ENCODE measurements at regions not wholly inside any gene's neighbourhood (a gene's known extent, or its start where the extent isn't known, plus 50 kb on each side); places are given as distances from the start of the nearest gene placed in this dataset.

DNA sequence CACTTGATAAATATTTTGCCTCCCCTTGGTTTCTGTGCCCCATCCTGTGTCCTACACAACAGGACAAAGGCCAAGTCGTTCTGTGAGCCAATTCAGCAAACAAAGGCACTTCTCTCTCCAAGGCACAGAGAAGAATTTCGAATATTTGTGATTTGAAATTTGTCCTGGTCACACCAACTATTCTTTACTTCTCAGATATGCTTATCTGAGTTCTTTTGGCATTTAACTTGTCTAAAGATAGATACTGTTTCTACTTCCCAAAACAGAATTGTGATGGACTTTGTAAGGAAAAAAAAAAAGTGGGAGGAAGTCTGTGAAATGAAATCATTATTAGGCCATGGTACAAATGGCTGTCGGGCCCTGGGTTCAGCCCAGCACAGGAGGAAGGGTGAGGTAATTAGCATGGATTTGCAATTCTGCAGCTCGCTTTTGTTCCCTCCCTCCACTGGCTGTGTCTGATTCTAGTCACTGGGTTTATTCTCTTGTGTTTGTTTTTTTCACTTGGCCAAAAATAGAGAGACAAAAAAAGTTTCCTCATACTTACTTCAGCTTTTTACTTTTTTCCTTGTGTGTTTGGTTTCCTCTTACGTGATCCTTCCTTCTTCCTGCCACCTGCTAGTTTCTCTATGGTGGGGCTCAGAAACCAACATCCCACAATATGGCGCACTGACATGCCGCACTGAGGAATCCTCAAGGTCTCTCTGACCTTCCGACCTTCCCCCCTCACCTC lies 108.2 kb upstream of the MKLN1 start:
- H3K4me1 Mint-ChIP-seq (ENCODE audit: low read depth) = peaks cover 9% of the 10 kb centered on the region
- H3K4me3 Mint-ChIP-seq = no peak overlapping the region
- no peaks in the 10 kb centered on the region for H3K36me3 Mint-ChIP-seq (ENCODE audit: insufficient read depth)
- ATAC-seq (no peak), DNase-seq (no peak)
- H3K9me3 Mint-ChIP-seq = peaks cover 6% of the 10 kb centered on the region
- H3K27me3 Mint-ChIP-seq (ENCODE audit: low read depth) = no peaks in the 10 kb centered on the region

DNA sequence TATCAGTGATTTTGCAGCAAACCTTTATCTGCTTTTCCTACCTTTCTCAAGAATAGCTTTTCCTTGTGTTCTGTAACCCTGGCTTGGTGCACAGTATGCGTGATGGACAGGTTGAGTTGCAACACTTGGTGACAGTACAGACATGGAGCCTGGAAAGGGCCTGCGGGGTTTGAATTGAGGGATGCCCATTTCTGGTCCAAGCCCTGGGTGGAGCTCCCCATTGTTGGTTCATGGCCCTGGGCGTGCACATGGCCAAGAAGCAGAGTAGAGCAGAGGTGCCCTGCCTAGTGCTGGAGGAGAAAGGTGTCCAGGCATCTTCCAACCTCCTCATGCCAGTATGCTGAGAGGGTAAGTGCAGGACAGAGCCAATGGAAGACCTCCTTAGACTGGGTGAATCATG lies 106.6 kb upstream of the MKLN1 start:
- Mint-ChIP-seq H3K9me3 (peaks cover 6% of the 10 kb centered on the region), H3K4me3 (no peak overlapping the region), H3K27me3 (ENCODE audit: low read depth) (no peaks in the 10 kb centered on the region), H3K4me1 (ENCODE audit: low read depth) (peaks cover 10% of the 10 kb centered on the region), H3K36me3 (ENCODE audit: insufficient read depth) (no peaks in the 10 kb centered on the region)
- ATAC-seq = no peak
- no peak for DNase-seq

- no peak for ATAC-seq
These were observed 105.5 kb upstream of the MKLN1 start for GRCh38 chr7:131222171-131222570.

DNA sequence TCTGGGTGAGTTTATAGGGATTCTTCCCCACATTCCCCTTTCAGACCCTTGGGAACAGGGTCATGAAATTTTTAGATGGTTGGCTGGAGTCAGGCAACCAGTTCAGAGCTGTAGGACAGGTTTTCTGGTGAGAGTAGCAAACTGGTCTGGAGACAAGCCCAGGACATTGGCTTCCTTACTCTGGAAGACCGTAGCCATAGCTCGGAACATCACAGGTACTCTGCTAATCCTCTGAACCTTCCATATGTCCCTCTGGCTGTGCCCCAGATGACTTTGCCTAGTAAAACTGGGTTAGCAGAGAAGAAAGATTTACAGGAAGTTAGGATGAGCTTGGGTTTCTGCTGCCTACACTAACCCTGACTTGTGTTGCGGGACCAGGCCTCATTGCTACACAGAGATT lies 104.5 kb upstream of the MKLN1 start:
- no peaks in the 10 kb centered on the region for H3K9me3 Mint-ChIP-seq
- no peaks in the 10 kb centered on the region for H3K36me3 Mint-ChIP-seq (ENCODE audit: insufficient read depth)
- peaks cover 20% of the 10 kb centered on the region for H3K4me1 Mint-ChIP-seq (ENCODE audit: low read depth)
- no peak for DNase-seq
- no peaks in the 10 kb centered on the region for H3K27me3 Mint-ChIP-seq (ENCODE audit: low read depth)
- H3K4me3 Mint-ChIP-seq = no peak overlapping the region
- ATAC-seq = no peak

More at GRCh38 chr7:131222171-131222570, 105.5 kb upstream of the MKLN1 start:
- Mint-ChIP-seq H3K4me3 (no peak overlapping the region), H3K9me3 (peaks cover 6% of the 10 kb centered on the region), H3K36me3 (ENCODE audit: insufficient read depth) (no peaks in the 10 kb centered on the region), H3K27me3 (ENCODE audit: low read depth) (no peaks in the 10 kb centered on the region), H3K4me1 (ENCODE audit: low read depth) (peaks cover 20% of the 10 kb centered on the region)
- DNase-seq = no peak

- H3K4me3 Mint-ChIP-seq = no peak overlapping the region
- no peaks in the 10 kb centered on the region for H3K9me3 Mint-ChIP-seq
- ATAC-seq (no peak), DNase-seq (no peak)
- no peaks in the 10 kb centered on the region for H3K36me3 Mint-ChIP-seq (ENCODE audit: insufficient read depth)
- no peaks in the 10 kb centered on the region for H3K27me3 Mint-ChIP-seq (ENCODE audit: low read depth)
- peaks cover 13% of the 10 kb centered on the region for H3K4me1 Mint-ChIP-seq (ENCODE audit: low read depth)
These were observed 102.7 kb upstream of the MKLN1 start for GRCh38 chr7:131224996-131225395.

DNA sequence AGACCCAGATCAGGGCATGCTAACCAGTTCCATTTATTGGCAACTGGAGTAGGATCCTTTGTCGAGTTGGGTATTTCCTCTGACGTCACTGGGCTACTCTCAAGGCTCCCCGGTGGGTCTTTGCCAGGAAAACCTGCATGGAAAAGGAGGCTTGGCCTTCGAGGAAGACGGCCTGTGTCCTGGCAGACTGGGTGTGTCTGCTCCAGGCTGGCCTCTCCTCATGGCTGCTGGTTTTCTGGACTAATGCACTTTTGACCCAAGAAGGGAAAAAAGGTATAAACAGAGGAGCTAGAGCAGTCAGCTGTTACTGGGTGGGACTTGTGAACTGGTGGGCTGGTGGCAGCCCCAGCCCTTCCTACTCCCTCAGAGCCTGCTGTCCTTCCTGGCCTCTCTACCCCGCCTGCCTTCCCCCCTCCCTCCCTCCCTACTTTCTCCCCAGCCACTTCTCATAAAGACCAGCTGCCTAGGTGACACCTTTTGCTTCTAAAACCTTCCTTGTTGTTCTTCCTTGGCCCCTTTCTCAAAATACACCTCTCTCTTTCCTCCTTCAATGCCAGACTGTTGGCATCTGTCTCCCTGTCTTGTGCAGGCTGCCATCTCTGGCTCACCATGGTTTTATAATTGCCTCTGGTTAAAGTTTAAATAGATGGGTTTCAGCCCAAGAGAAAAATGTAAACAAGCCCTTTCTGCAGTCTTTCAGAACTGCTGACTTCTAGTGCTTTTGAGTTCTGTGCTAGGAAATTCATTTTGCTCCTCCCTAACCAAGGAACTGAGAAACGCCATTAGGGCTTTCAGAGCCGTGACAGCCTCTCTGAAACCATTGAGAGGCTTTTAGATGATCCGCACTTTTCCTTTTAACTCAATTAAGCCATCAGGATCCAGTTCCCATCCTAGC lies 101.8 kb upstream of the MKLN1 start:
- ATAC-seq (no peak), DNase-seq (no peak)
- H3K4me3 Mint-ChIP-seq = no peak overlapping the region
- peaks cover 18% of the 10 kb centered on the region for H3K4me1 Mint-ChIP-seq (ENCODE audit: low read depth)
- no peaks in the 10 kb centered on the region for H3K36me3 Mint-ChIP-seq (ENCODE audit: insufficient read depth)
- no peaks in the 10 kb centered on the region for H3K9me3 Mint-ChIP-seq
- no peaks in the 10 kb centered on the region for H3K27me3 Mint-ChIP-seq (ENCODE audit: low read depth)

DNA sequence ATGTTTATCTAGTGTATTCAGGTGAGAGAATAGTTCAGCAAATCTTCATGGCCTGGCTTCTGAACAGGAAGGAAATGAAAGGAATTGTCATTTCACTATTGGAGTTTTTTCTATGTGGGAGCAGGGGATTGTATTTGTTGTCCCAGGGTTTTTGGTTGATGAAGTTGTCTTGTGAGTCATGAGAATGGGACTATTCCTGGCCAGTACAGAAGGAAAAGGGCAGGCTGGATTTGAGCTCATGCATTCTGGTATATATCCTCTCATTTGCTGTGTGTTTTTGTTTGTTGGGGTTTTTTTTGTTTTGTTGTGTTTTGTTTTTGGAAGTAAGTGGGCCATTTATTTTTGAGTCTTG lies 101.2 kb upstream of the MKLN1 start:
- ATAC-seq = no peak
- H3K27me3 Mint-ChIP-seq (ENCODE audit: low read depth) = no peaks in the 10 kb centered on the region
- no peak for DNase-seq
- H3K4me3 Mint-ChIP-seq = no peak overlapping the region
- H3K4me1 Mint-ChIP-seq (ENCODE audit: low read depth) = peaks cover 23% of the 10 kb centered on the region
- no peaks in the 10 kb centered on the region for H3K9me3 Mint-ChIP-seq
- H3K36me3 Mint-ChIP-seq (ENCODE audit: insufficient read depth) = no peaks in the 10 kb centered on the region

DNA sequence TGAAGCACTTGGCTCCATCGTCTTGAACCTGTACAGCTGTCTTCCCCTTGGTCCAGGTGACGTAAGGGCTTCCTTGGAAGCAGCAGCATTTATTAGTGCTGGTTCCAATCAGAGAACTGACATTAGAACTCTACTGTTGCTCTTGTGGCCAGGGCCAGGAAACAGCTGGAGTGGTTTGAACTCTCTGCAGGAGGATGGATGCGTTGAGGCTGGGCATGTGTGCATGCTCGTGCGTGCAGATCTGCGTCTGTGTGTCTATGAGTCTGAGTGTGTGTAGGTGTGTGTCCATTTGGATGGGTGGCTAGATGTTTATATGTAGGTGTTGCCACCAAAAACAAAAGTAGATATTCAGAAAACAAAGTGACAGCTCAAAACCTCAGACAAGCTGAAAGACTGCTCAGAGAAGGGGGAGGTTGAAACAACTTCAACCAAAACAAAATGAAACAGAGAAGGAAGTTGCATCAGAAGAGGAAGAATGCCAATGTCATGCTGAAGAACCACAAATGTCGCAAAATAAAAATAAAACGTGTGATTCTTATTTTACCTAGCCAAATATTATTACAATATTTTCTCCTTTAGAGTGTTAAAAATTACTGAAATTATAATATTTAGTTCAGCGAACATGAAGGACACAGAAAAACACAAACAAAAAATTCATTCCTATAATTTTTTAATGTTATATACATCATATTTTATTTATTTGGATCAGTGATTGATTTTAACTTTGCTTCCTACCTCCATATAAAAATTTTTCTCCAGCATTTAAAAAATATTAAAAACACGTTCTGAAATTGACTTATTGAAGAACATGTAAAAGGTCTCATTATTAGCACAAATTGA lies 96.1 kb upstream of the MKLN1 start:
- H3K4me3 Mint-ChIP-seq = peak overlapping the region; percentile 62
- H3K27me3 Mint-ChIP-seq (ENCODE audit: low read depth) = no peaks in the 10 kb centered on the region
- H3K4me1 Mint-ChIP-seq (ENCODE audit: low read depth) = peaks cover 49% of the 10 kb centered on the region
- ATAC-seq (peak; percentile 86), DNase-seq (peak; percentile 25)
- H3K9me3 Mint-ChIP-seq = no peaks in the 10 kb centered on the region
- H3K36me3 Mint-ChIP-seq (ENCODE audit: insufficient read depth) = no peaks in the 10 kb centered on the region

DNA sequence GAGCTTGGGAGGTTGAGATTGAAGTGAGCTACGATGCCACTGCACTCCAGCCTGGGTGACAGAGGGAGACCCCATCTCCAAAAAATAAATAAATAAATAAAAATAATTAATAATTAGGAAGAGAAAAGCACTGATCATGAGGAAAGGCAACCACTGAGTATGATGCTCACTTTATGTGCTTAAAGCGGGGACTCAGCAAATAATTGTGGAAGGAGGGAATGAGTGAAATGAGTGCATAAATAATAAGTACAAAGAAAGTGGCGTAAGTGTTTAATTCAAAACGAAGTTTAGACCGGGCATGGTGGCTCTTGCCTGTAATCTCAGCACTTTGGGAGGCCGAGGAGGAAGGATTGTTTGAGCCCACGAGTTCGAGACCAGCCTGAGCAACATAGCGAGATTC lies 94.9 kb upstream of the MKLN1 start:
- Mint-ChIP-seq H3K4me3 (no peak overlapping the region), H3K9me3 (no peaks in the 10 kb centered on the region), H3K36me3 (ENCODE audit: insufficient read depth) (no peaks in the 10 kb centered on the region), H3K27me3 (ENCODE audit: low read depth) (no peaks in the 10 kb centered on the region), H3K4me1 (ENCODE audit: low read depth) (peaks cover 55% of the 10 kb centered on the region)
- DNase-seq (no peak), ATAC-seq (no peak)

GRCh38 chr7:131233193-131233592 lies 94.5 kb upstream of the MKLN1 start:
- Mint-ChIP-seq H3K4me1 (ENCODE audit: low read depth) (peaks cover 59% of the 10 kb centered on the region), H3K9me3 (no peaks in the 10 kb centered on the region), H3K36me3 (ENCODE audit: insufficient read depth) (no peaks in the 10 kb centered on the region), H3K27me3 (ENCODE audit: low read depth) (no peaks in the 10 kb centered on the region), H3K4me3 (no peak overlapping the region)
- no peak for DNase-seq
- no peak for ATAC-seq

DNA sequence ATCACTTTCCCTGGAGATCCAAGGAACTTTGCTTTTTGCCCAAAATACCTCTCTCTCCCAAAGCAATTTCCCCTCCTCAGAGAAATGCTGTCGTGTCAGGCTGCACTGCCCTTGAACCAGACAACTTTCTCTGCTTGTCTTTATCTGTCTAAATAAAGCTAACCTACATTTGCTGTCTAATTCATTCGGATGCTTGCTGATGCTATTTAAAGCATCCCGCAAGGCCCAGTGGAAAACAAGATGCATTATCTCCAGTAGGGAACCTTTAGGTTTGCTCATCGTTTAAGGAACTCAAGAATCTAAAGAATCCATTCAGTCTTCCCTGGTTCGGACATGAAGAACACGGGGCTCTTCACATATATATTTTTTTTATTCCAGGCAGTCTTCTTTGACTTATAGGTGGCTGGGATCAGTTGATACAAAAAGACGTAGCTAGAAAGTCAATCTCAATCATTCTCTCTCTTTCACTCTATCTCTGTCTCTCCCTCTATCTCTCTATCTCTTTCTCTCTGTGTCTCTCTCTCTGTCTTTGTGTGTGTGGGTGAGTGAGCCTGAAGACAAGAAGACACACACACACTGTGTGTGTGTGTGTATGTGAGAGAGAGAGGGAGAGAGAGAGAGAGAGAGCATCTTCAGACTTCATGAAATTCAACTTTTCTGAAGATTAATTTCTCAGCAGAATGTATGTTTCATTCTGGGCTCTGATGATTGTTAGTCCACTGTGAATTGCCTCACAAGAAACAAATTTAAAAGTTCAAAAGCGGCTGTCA lies 92.8 kb upstream of the MKLN1 start:
- no peaks in the 10 kb centered on the region for H3K36me3 Mint-ChIP-seq (ENCODE audit: insufficient read depth)
- peak overlapping the region; percentile 58 for H3K4me3 Mint-ChIP-seq
- DNase-seq (no peak), ATAC-seq (no peak)
- no peaks in the 10 kb centered on the region for H3K27me3 Mint-ChIP-seq (ENCODE audit: low read depth)
- no peaks in the 10 kb centered on the region for H3K9me3 Mint-ChIP-seq
- H3K4me1 Mint-ChIP-seq (ENCODE audit: low read depth) = peaks cover 63% of the 10 kb centered on the region

DNA sequence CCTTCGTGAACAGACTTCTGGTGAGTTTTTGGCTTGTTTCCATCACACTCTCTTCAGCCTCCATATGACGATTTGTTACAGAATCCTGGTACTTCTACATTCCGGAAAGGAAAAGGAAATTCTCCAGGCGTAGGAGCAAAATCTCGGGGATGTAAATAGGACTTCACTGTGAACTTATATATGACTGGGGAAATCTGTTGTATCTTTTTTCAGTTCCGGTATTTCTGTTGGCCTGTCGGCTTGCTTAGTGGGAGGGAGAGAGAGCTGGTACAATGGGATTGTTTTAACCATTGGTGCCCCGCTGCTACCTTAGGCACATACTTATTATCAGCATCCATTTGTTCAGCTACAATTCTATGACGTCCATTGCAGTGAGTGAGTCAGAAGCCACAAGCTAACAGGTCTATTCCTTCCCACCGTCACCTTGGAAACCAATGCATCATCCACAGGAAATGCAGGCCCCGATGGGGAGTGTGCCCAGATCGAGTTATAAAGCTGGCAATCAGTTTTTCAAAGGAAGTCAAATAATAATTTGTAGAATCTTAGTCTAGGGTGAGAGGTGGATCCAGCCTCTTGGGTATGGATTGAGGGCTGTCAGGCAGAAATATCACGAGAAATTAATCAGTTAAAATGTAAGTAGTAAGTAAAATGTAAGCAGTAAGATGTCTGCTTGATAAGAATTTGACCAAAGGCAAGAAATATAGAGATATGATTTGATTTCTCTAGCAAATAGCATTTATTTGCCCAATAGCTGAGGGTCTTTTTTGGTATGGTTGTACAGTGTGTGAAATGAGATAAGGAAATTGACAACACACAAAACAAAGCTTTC lies 92.0 kb upstream of the MKLN1 start:
- H3K36me3 Mint-ChIP-seq (ENCODE audit: insufficient read depth) = no peaks in the 10 kb centered on the region
- no peaks in the 10 kb centered on the region for H3K27me3 Mint-ChIP-seq (ENCODE audit: low read depth)
- H3K4me3 Mint-ChIP-seq = peak overlapping the region; percentile 58
- DNase-seq (peak; percentile 67), ATAC-seq (peak; percentile 85 to 87)
- no peaks in the 10 kb centered on the region for H3K9me3 Mint-ChIP-seq
- H3K4me1 Mint-ChIP-seq (ENCODE audit: low read depth) = peaks cover 57% of the 10 kb centered on the region

GRCh38 chr7:131236318-131236672 lies 91.4 kb upstream of the MKLN1 start:
- ATAC-seq (no peak), DNase-seq (no peak)
- Mint-ChIP-seq H3K27me3 (ENCODE audit: low read depth) (no peaks in the 10 kb centered on the region), H3K4me1 (ENCODE audit: low read depth) (peaks cover 53% of the 10 kb centered on the region), H3K9me3 (no peaks in the 10 kb centered on the region), H3K4me3 (no peak overlapping the region), H3K36me3 (ENCODE audit: insufficient read depth) (no peaks in the 10 kb centered on the region)
